ENCODE measurements at regions not wholly inside any gene's neighbourhood (a gene's known extent, or its start where the extent isn't known, plus 50 kb on each side); places are given as distances from the start of the nearest gene placed in this dataset.

GRCh38 chr2:116696903-116697302 lies 1117.6 kb upstream of the DDX18 start:
- no peak for TF ChIP-seq CTCF (conservative IDR thresholded peaks at IDR 0.05; ENCODE audit: low read depth, low read length)
- TF ChIP-seq EZH2 (IDR thresholded peaks at IDR 0.05; ENCODE audit: low read length, unreplicated experiment) = no peak

All from PC-3 (cell line).